HG02610 (cell line): ENCODE measurements at regions not wholly inside any gene's neighbourhood (a gene's known extent, or its start where the extent isn't known, plus 50 kb on each side); places are given as distances from the start of the nearest gene placed in this dataset.

ENCODE experiments used
- ATAC-seq: cut with Tn5 transposase; IDR thresholded peaks from one replicate; pipeline ENCODE4 v1.9.1; 2021; ENCODE audit warnings: mild to moderate bottlenecking, moderate library complexity; ENCODE audit not compliant: unreplicated experiment

DNA sequence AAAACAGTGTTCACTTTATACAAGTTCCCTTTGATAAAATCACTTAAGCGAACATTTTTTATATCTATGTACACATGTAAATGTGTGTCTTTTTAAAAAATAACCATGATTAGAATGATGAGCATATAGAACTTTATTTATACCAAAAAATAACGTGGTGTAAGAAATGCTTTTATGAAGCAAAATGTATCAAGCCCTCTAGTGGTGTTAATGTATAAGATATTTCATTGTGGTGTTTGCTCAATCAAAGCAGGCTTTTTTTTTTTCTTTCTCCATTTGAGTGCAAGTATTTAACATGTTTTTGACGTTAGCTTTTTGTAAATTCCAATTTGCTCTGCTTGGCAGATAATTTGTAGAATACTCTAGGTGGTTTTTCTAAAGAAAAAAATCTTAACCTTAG lies 2092.4 kb upstream of the TENM3 start:
- no peak for ATAC-seq

DNA sequence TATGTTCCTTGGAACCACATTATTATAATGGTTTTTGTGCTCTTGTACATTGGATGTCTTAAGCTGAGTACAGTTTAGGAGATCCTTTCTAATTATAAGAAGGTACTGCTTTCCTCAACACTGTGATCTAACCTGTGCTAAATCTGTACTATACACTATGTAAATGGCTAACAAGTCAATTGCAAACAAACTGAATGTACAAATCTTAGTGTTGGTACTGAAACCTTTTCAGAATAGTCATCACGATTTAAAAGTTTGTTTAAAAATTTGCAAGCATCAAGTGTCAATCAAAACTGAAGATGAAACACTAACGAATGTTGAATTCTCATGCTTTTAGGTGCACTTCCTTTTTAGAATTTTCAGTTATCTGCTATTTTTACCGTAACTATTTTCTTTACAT lies 2090.4 kb upstream of the TENM3 start:
- no peak for ATAC-seq

GRCh38 chr4:180153587-180153986 lies 2089.6 kb upstream of the TENM3 start:
- ATAC-seq = no peak

DNA sequence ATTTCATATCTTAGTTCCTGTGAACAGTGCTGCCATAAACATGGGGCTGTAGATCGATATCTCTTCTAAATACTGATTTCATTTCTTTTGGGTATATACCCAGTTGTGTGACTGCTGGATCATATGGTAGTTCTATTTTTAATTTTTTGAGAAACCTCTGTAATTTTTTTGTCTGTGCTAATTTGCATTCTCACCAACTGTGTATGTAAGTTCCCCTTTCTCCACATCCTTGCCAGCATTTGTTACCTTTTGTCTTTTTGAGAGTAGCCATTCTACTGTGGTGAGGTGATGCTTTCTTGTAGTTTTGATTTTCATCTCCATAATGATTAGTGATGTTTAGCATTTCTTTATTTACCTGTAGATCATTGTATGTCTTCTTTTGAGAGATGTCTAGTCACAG lies 2086.5 kb upstream of the TENM3 start:
- ATAC-seq = peak; percentile 71

- no peak for ATAC-seq
Observed at GRCh38 chr4:180160195-180160983, 2082.8 kb upstream of the TENM3 start.

DNA sequence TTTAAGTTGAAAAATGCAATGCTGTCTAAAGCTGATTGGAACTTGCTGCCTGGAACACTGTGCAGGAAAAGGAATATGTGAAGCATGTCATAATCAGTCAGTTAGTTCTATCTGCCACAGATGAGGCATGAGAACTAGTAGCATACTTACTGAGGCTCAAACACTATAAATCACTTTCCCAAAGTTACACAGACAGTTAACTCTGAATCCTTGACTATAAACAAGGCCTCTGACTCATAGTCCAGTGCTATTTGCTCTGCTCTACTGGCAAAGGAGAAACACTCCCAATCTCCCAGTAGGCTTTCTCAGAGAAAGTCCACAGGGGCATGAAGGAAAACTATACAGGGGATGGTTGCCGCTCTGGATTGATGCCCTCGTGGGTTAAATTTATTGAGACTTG lies 2078.4 kb upstream of the TENM3 start:
- ATAC-seq = no peak

DNA sequence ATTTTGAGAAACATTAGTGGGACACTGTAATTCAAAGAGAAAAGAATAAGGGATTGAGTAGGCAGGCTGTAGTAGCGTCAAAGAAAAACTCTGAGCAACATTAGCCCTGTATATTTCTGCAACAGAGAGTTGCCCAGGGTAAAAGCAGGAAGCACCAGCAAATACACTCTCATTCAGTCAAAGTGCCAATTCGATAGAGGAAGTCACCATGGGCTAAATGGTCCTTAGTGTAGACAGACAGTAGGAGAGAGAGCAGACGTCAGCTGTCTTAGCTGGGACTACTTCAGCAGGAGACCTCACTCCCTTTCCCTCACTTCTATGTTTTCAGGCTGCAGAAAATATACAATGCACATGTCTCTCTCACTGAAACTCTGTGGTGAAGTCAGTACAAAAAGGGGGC lies 2073.8 kb upstream of the TENM3 start:
- ATAC-seq = no peak

- no peak for ATAC-seq
Observed at GRCh38 chr4:180169966-180170365, 2073.2 kb upstream of the TENM3 start.

DNA sequence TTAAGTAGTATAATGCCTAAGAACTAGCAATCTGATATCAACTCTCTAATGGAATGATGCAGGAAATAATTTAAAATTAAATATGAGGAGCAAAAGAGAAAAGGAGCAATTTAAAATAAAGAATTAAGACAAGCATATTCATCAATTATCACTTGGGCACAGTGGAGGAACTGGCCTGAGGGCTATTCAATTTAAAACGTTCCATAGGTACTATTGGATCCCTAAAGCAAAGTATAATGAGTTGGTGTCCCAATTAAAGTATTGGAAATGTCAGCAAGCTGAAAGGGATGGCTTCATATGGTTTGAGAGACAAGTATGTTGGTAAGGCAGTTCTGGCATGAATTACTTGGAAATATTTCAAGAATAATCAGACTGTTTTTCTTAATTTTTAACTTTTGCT lies 2064.1 kb upstream of the TENM3 start:
- no peak for ATAC-seq

DNA sequence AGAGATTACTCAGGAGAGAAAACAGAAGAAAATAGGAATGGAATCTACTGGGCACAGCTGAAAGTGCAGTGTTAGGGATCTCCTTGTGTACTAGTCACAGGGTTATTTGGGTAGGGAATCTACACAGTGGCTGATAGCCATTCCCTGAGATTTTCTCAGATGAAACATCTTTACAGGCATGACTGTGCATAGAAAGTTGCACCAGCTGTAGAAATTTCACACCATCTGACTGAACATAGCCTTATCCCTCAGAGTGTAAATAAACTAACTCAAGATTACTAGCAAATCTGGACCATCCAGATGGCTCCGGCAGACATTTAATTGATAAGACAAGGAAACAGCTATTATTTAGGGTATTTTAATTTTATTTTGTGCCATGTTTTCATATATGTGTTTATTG lies 2053.5 kb upstream of the TENM3 start:
- peak; percentile 62 for ATAC-seq

- peak; percentile 83 for ATAC-seq
Observed at GRCh38 chr4:180190382-180190781, 2052.8 kb upstream of the TENM3 start.

- ATAC-seq = no peak
Observed at GRCh38 chr4:180197471-180197870, 2045.7 kb upstream of the TENM3 start.

DNA sequence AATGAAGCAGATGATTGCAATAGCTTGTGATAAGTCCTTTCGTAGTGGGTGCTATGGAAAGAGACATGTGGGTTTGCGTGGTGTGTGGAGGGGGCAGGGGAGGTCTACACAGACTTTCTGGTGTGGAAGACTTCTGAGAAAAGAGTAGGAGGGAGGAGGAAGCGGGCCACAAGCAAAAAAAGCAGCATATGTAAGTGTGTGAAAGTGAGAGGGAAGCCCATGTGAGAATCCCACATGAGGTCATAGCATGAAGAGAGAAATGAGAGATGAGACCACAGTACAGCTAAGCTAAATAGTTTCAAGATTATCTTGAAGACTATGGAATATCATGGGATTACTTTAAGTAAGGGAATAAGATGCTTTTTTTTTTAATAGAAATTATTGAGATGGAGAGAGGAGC lies 2039.9 kb upstream of the TENM3 start:
- peak; percentile 95 for ATAC-seq

DNA sequence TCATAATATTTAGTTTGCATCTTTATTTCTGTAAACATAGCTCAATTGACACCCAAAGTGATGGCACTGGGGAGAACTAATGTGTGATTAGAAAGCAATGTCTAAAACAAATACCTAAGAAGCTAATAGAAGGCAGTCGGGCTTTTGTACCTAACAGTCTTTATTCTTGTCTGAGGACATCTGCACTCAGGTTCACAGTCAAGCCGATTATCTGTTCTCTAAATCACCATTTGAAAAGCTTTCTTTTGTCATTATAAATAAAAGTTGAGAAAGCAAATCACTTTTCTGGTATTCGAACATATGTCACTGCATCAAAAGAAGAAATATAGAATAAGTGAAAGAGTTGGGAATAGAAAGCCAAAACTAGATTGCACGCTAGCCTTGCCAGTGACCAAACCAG lies 2037.9 kb upstream of the TENM3 start:
- no peak for ATAC-seq

GRCh38 chr4:180207921-180208320 lies 2035.3 kb upstream of the TENM3 start:
- no peak for ATAC-seq

DNA sequence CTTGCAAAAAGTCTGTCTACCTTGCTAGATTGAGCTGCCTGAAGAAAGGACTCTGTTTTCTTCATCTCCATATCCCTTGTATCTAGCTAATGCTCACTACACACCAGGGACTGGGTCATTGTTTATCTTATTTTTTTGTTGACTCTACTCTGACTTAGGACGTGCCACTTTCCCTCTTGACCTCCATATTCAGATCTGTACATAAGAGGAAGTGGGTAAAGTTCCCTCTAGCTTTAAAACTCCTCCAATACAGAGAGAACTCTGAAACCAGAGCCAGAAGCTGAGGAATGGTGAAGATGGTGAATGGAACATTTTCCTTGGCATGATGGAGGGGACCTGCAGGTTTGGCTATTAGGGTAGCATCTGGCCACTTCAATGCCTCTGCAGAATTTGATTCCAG lies 2026.1 kb upstream of the TENM3 start:
- no peak for ATAC-seq

- ATAC-seq = no peak
Observed at GRCh38 chr4:180219080-180219479, 2024.1 kb upstream of the TENM3 start.

- no peak for ATAC-seq
Observed at GRCh38 chr4:180225977-180226376, 2017.2 kb upstream of the TENM3 start.

- ATAC-seq = no peak
Observed at GRCh38 chr4:180234730-180235129, 2008.5 kb upstream of the TENM3 start.

DNA sequence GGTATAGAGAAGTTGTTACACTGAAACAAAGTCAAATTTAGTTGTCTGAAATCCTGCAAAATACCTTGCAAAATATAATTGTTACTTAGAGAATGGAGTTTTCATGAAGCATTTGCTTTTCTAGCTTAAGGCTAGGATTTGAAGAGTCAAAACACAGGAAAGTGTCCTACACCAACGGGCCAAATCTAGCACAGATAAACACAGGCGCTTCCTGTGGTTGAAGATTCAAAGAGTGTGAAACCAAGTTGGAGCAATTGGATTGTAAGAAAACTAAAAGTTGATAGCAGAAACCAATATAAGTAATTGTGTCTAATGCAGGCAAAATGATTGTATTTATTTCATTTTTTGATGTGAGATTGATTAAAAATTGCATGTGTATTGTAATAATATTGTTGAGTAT lies 2002.5 kb upstream of the TENM3 start:
- ATAC-seq = no peak

- no peak for ATAC-seq
Observed at GRCh38 chr4:180253419-180253818, 1989.8 kb upstream of the TENM3 start.

DNA sequence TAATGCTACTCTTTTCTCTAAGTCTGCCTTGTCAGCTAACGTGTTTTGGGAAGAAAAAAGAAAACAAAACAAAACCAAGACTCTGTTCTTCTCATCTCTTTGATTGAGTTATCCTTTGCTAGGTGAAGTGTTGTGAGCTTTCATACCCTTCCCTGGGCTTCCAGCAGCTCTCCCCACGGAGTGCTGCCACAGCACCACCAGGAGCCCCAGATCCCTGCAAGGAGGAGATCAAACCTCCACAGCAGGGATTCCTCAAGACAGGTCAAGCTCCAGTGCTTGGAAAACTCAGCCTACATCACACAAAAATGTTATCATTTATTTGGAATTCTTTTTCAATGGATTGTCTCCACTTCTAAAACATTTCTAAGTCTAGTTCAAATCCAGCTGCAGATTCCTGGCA lies 1981.9 kb upstream of the TENM3 start:
- no peak for ATAC-seq

GRCh38 chr4:180280076-180280475 lies 1963.1 kb upstream of the TENM3 start:
- ATAC-seq = peak; percentile 88
